ENCODE measurements at regions not wholly inside any gene's neighbourhood (a gene's known extent, or its start where the extent isn't known, plus 50 kb on each side); places are given as distances from the start of the nearest gene placed in this dataset.

- Histone ChIP-seq H3F3A (replicated peaks; ENCODE audit: low read depth) (no peaks in the 10 kb centered on the region), H4K20me1 (replicated peaks; ENCODE audit: insufficient read depth) (no peaks in the 10 kb centered on the region), H2AFZ (no peak overlapping the region), H3K4me1 (ENCODE audit: insufficient read depth) (no peaks in the 10 kb centered on the region; the same call in 1 of the 2 replicates), H3K36me3 (ENCODE audit: insufficient read depth) (no peaks in the 10 kb centered on the region), H3K79me2 (replicated peaks; ENCODE audit: insufficient read depth) (no peaks in the 10 kb centered on the region), H3K4me2 (no peak overlapping the region), H3K4me3 (no peak overlapping the region), H3K27ac (ENCODE audit: low read depth) (no peak overlapping the region), H3K9me2 (ENCODE audit: insufficient read depth) (no peaks in the 10 kb centered on the region), H3K27me3 (ENCODE audit: insufficient read depth) (peaks cover 7% of the 10 kb centered on the region)
- TF ChIP-seq CREB1 (CRISPR knock-in tag; IDR thresholded peaks at IDR 0.05; ENCODE audit: low read depth) (no peak), ZNF331 (CRISPR knock-in tag; IDR thresholded peaks at IDR 0.05; ENCODE audit: low read depth) (no peak), ZNF114 (CRISPR knock-in tag; IDR thresholded peaks at IDR 0.05) (no peak), STAT1 (IDR thresholded peaks at IDR 0.05; ENCODE audit: unreplicated experiment) (no peak), EZH2phosphoT487 (IDR thresholded peaks at IDR 0.05; ENCODE audit: unreplicated experiment) (no peak), CTCF (conservative IDR thresholded peaks at IDR 0.05; ENCODE audit: low read depth in 2 of 2) (no peak), POLR2AphosphoS5 (IDR thresholded peaks at IDR 0.05; ENCODE audit: low read depth) (no peak), ETS1 (IDR thresholded peaks at IDR 0.05) (no peak), ZNF462 (CRISPR knock-in tag; IDR thresholded peaks at IDR 0.05) (no peak), EZH2 (IDR thresholded peaks at IDR 0.05; ENCODE audit: low read depth, unreplicated experiment) (no peak), NANOG (IDR thresholded peaks at IDR 0.05; ENCODE audit: borderline replicate concordance) (no peak), REST (IDR thresholded peaks at IDR 0.05; ENCODE audit: unreplicated experiment) (no peak), JUNB (IDR thresholded peaks at IDR 0.05; ENCODE audit: unreplicated experiment) (no peak)
- Mint-ChIP-seq H3K27me3 (ENCODE audit: insufficient read depth, low read depth, poor library complexity) (peaks cover 4% of the 10 kb centered on the region), H3K27ac (no peak overlapping the region), H3K4me3 (no peak overlapping the region), H3K4me1 (peaks cover 4% of the 10 kb centered on the region; the same call in 2 of the 3 replicates), H3K36me3 (ENCODE audit: low read depth) (no peaks in the 10 kb centered on the region), H3K9me3 (no peaks in the 10 kb centered on the region)
- DNase-seq (ENCODE audit: low spot score) = no peak
- no peak for ATAC-seq
These were observed 190.8 kb downstream of the EPM2A start for GRCh38 chr6:145544514-145544913.

Data from GM23338 (cell line).